ENCODE measurements at regions not wholly inside any gene's neighbourhood (a gene's known extent, or its start where the extent isn't known, plus 50 kb on each side); places are given as distances from the start of the nearest gene placed in this dataset.
A peak's percentile ranks its signal among the peaks of the same experiment; 100 is the strongest.

DNA sequence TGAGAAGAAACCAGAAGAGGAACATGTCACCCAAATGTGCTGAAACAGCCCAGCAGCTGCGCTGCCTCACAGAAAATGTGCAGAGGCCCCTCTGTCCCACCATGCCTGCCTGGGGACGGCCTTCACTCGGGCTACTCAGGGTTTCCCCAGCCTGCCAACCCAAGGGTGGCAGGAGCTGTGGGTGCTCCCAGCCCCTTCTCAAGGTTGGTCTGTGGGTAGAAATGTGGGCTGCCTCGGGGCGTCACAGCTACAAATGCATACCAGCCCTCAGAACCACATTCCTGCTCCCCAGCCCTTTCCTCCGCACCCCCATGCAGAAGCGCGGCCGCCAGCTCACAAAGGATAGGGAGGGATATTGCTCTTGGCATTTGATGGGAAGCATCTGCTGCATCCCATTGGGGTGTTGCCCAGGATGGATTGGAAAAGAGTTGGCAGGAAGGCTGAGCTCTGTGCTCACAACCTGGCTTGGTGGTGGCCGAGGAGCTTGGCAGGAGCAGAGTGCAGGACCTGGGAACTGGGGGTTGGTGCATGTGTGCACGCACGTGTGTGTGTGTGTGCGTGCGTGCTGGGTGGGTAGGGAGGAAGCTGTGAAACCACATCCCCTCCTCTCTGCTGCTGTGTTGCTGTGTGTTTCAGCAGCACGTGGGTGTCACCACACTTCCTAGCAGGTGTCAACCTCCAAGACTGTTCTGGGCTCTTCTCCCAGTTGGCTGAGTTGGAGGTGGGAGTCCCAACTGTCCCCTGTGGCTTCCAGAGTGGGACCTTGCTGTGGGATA is 304.4 kb downstream of the SEC14L1 start:
- Histone ChIP-seq H3K27ac (replicated peaks) (peak overlapping the region; percentile 88), H3K4me3 (peak overlapping the region; percentile 15), H3K27me3 (ENCODE audit: low read depth) (no peaks in the 10 kb centered on the region), H3K4me1 (peaks cover 84% of the 10 kb centered on the region), H3K9me3 (replicated peaks) (no peaks in the 10 kb centered on the region), H3K36me3 (no peaks in the 10 kb centered on the region)
- TF ChIP-seq, protein P1, sequence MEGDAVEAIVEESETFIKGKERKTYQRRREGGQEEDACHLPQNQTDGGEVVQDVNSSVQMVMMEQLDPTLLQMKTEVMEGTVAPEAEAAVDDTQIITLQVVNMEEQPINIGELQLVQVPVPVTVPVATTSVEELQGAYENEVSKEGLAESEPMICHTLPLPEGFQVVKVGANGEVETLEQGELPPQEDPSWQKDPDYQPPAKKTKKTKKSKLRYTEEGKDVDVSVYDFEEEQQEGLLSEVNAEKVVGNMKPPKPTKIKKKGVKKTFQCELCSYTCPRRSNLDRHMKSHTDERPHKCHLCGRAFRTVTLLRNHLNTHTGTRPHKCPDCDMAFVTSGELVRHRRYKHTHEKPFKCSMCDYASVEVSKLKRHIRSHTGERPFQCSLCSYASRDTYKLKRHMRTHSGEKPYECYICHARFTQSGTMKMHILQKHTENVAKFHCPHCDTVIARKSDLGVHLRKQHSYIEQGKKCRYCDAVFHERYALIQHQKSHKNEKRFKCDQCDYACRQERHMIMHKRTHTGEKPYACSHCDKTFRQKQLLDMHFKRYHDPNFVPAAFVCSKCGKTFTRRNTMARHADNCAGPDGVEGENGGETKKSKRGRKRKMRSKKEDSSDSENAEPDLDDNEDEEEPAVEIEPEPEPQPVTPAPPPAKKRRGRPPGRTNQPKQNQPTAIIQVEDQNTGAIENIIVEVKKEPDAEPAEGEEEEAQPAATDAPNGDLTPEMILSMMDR (IDR thresholded peaks at IDR 0.05; ENCODE audit: borderline replicate concordance) = no peak
- no peak for DNase-seq
- intact Hi-C loops (cut with micrococcal nuclease) = no loop called here

DNA sequence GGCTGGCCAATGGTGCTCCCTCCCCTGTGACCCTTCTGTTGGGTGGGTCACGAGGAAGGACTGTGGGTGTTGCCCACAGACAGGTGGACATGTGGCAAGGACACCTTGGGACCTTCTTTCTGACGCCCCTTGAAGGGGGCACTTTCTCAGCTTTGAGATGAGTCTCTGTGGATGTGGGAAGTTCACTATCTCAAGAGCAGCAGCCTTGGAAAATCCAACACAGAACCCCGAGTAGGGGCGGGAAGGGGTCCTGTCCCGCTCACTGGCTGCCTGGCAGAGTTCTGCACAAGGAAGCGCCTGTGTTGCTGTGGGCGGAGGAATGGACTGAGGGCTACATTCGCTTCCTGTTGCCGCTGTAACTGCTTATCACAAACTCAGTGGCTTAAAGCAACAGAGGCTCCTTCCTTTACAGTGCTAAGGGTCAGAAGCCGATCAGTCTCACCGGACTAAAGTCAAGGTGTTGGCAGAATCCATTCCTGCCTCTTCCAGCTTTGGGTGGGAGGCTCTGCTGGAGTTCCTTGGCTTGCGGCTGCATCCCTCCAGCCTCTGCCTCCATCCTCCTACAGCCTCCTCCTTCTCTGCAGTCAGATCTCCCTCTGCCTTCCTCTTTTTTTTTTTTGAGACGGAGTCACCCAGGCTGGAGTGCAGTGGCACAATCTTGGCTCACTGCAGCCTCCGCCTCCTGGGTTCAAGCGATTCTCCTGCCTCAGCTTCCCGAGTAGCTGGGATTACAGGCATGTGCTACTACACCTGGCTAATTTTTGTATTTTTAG is 305.2 kb downstream of the SEC14L1 start:
- TF ChIP-seq, protein P1 (IDR thresholded peaks at IDR 0.05; ENCODE audit: borderline replicate concordance) = no peak
- no peak for DNase-seq

DNA sequence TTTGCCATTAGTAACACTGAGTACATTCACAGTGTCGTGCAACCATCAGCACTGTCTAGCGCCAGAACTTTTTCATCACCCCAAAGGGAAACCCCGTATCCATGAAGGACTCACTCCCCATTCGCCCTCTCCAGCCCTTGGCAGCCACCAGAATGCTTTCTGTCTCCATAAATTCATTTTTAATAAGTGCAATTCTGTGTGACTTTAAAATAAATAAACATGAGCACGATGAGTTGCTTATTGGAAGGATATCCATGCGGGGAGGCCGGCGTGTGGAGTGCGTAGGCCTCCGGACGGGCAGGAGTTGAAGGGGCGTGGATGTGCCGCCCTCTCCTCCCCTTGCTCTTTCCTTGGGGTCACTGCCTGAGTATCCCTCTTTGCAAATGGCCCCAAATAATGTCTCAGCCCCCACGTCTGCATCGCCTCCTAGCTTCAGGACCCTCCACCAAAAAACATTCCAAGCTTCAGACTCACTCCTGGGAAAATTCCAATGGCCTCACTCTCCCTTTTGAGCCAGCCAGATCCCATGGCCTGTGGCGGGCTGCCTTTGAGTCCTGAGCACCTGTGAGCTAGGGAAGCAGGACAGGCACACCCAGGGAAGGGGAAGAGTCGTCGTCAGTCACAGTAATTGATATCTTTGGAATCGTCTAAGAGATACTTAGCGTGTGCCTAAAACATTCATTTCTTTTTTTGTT is 306.3 kb downstream of the SEC14L1 start:
- H3K9me3 ChIP-seq (replicated peaks) = no peaks in the 10 kb centered on the region
- TF ChIP-seq, protein P1 (IDR thresholded peaks at IDR 0.05; ENCODE audit: borderline replicate concordance) = no peak
- intact Hi-C loops (cut with micrococcal nuclease) = no loop called here
- peak overlapping the region; percentile 88 for H3K27ac ChIP-seq (replicated peaks)
- H3K36me3 ChIP-seq = no peaks in the 10 kb centered on the region
- H3K27me3 ChIP-seq (ENCODE audit: low read depth) = no peaks in the 10 kb centered on the region
- peaks cover 85% of the 10 kb centered on the region for H3K4me1 ChIP-seq
- no peak for DNase-seq
- H3K4me3 ChIP-seq = no peak overlapping the region

More for the DNA sequence above, 305.2 kb downstream of the SEC14L1 start:
- peak overlapping the region; percentile 88 for H3K27ac ChIP-seq (replicated peaks)
- no peaks in the 10 kb centered on the region for H3K9me3 ChIP-seq (replicated peaks)
- H3K27me3 ChIP-seq (ENCODE audit: low read depth) = no peaks in the 10 kb centered on the region
- intact Hi-C loops (cut with micrococcal nuclease) = no loop called here
- no peaks in the 10 kb centered on the region for H3K36me3 ChIP-seq
- peaks cover 84% of the 10 kb centered on the region for H3K4me1 ChIP-seq
- H3K4me3 ChIP-seq = peak overlapping the region; percentile 15

DNA sequence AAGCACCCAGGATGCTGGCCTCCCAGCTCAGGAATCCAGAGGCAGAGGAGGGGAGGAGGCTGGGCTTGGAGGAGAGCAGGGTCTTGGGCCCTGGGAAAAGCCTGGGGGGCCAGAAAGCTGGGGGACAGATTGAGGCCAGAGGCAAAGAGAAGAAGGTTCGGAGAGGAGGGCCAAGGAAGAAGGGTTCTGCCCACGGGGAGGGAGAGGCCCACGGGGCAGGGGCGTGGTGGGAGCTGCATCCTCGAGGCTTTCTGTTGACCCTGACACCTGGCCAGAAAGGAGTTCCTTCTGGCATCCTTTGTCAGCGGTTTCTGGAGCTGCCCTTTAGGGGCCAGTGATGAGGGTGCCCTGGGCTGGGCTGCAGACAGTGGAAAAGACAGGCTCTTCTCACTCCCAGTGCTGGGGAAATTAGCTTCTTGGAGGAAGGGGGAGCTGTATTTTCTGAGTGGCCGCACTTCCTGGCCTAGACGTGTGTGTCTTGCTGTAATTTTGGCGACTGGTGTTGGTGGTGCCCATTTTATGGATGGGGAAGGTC is 308.7 kb downstream of the SEC14L1 start:
- peak overlapping the region; percentile 66 for H3K4me3 ChIP-seq
- H3K27me3 ChIP-seq (ENCODE audit: low read depth) = no peaks in the 10 kb centered on the region
- intact Hi-C loops (cut with micrococcal nuclease) = no loop called here
- H3K4me1 ChIP-seq = peaks cover 88% of the 10 kb centered on the region
- H3K36me3 ChIP-seq = no peaks in the 10 kb centered on the region
- DNase-seq = no peak
- peak overlapping the region; percentile 86 for H3K27ac ChIP-seq (replicated peaks)
- no peaks in the 10 kb centered on the region for H3K9me3 ChIP-seq (replicated peaks)
- TF ChIP-seq, protein P1 (IDR thresholded peaks at IDR 0.05; ENCODE audit: borderline replicate concordance) = no peak

Measured in left ventricle myocardium inferior (tissue), 1 donor.